HepG2 (cell line): ENCODE measurements at regions not wholly inside any gene's neighbourhood (a gene's known extent, or its start where the extent isn't known, plus 50 kb on each side); places are given as distances from the start of the nearest gene placed in this dataset.

Experiments used
- ATAC-seq: fragments of 200-7000 bp; cut with Tn5 transposase; 3 replicates; pipeline ENCODE4 v1.9.1; 2020; ENCODE audit warnings: mild to moderate bottlenecking, moderate library complexity
- BruUV-seq: library from RNA; stranded (reverse); fragments of 400-500 nt; replicated peaks from 2 replicates; lab custom pipeline; 2021; lab: Mats Ljungman, UMichigan
- CTCF ChIA-PET: fragments of 300-600 bp; formaldehyde crosslinking; extraction: SDS; loops from one replicate; lab custom pipeline; 2021; ENCODE audit warnings: low total read pairs, inconsistent platforms, low intra/inter-chr PET ratio; lab: Yijun Ruan, JAX
- POLR2A ChIA-PET: fragments of 350-600 bp; sonication (Branson Sonifier 250); formaldehyde crosslinking; loops from one replicate; lab custom pipeline; 2020; ENCODE audit warnings: antibody characterized with exemption, inconsistent platforms; lab: Yijun Ruan, JAX
- DNase-seq: peaks from one replicate; pipeline ENCODE4 v3.0.0-alpha.2; 2015; ENCODE audit warnings: low spot score
- FAIRE-seq: peaks from 3 replicates; lab custom pipeline; 2011; peaks lifted over from hg19 to GRCh38; lab: Jason Lieb, UNC
- H2AFZ ChIP-seq: one replicate; pipeline ENCODE4 v1.6.1; 2011; ENCODE audit warnings: low read length, inconsistent platforms
- H3K27ac ChIP-seq: fragments of 300-600 bp; 3 replicates; pipeline ENCODE4 v1.8.0; 2011; ENCODE audit warnings: mixed run types, mild to moderate bottlenecking, mixed read lengths, low read length, inconsistent platforms; ENCODE audit not compliant: insufficient read depth; ENCODE audit errors: extremely low read length
- H3K27me3 ChIP-seq, 2 experiments: fragments of 200-600 bp in 1 of 2; 2 replicates in 1 of 2; 3 replicates in 1 of 2; pipeline versions ENCODE4 v1.6.0 to v1.8.0; 2011; ENCODE audit warnings: low read length in 2 of 2, mild to moderate bottlenecking in 2 of 2, moderate library complexity in 2 of 2, inconsistent platforms in 1 of 2; ENCODE audit not compliant: insufficient read depth in 2 of 2, control insufficient read depth in 1 of 2
- H3K36me3 ChIP-seq, 2 experiments: fragments of 200-600 bp in 1 of 2; replicated peaks in 1 of 2; 2 replicates in 1 of 2; 3 replicates in 1 of 2; pipeline versions ENCODE4 v1.5.1 to v1.8.0; 2011; ENCODE audit warnings: low read length in 2 of 2, inconsistent platforms in 1 of 2; ENCODE audit not compliant: insufficient read depth in 2 of 2, control insufficient read depth in 1 of 2
- H3K4me1 ChIP-seq: 2 replicates; pipeline ENCODE4 v1.5.1; 2012; ENCODE audit warnings: low read length, inconsistent platforms; ENCODE audit not compliant: insufficient read depth
- H3K4me2 ChIP-seq: 2 replicates; pipeline ENCODE4 v1.6.0; 2011; ENCODE audit warnings: low read depth, low read length, inconsistent platforms
- H3K4me3 ChIP-seq, 3 experiments: fragments of 200-600 bp in 1 of 3; sonication (generic), shearing (Covaris generic) in 1 of 3; replicated peaks in 1 of 3; 2 replicates each; pipeline ENCODE4 v1.5.1; 2011 to 2016; ENCODE audit warnings: low read length in 3 of 3, inconsistent platforms in 2 of 3, low read depth in 2 of 3, mild to moderate bottlenecking in 2 of 3, control low read depth in 1 of 3, mixed read lengths in 1 of 3; ENCODE audit not compliant: insufficient read depth in 1 of 3
- H3K79me2 ChIP-seq: one replicate; pipeline ENCODE4 v1.6.1; 2011; ENCODE audit warnings: low read length, inconsistent platforms; ENCODE audit not compliant: insufficient read depth
- H3K9ac ChIP-seq: 2 replicates; pipeline ENCODE4 v1.6.0; 2011; ENCODE audit warnings: mild to moderate bottlenecking, low read depth, low read length, inconsistent platforms; ENCODE audit not compliant: insufficient read depth
- H3K9me3 ChIP-seq: 2 replicates; pipeline ENCODE4 v1.5.1; 2012; ENCODE audit warnings: mild to moderate bottlenecking, low read length
- H4K20me1 ChIP-seq: 2 replicates; pipeline ENCODE4 v1.6.0; 2011; ENCODE audit warnings: inconsistent platforms, mild to moderate bottlenecking, low read length, moderate library complexity; ENCODE audit not compliant: insufficient read depth
- HES4 ChIP-seq: sonication (generic); formaldehyde crosslinking; IDR thresholded peaks from 2 replicates; pipeline ENCODE4 v1.9.0; 2021; ENCODE audit warnings: mild to moderate bottlenecking, missing genetic modification reagents, borderline replicate concordance
- HNF4G ChIP-seq, 2 experiments: sonication (generic) in 1 of 2; formaldehyde crosslinking in 1 of 2; IDR thresholded peaks; 2 replicates each; pipeline versions ENCODE4 v1.4.0 to v1.6.1; 2011 to 2020; ENCODE audit warnings: borderline replicate concordance in 2 of 2, low read depth in 2 of 2, mild to moderate bottlenecking in 2 of 2, low read length in 1 of 2, missing genetic modification reagents in 1 of 2, moderate library complexity in 1 of 2
- HOXD1 ChIP-seq: sonication (generic); formaldehyde crosslinking; IDR thresholded peaks from 2 replicates; pipeline ENCODE4 v1.5.0; 2020; ENCODE audit warnings: missing genetic modification reagents
- IRX3 ChIP-seq: sonication (generic); formaldehyde crosslinking; IDR thresholded peaks from 2 replicates; pipeline ENCODE4 v1.8.1; 2023; ENCODE audit warnings: mild to moderate bottlenecking, low read depth, missing genetic modification reagents, borderline replicate concordance
- PHF21A ChIP-seq: sonication (generic); formaldehyde crosslinking; IDR thresholded peaks from 2 replicates; pipeline ENCODE4 v1.5.0; 2020; ENCODE audit warnings: mild to moderate bottlenecking, missing genetic modification reagents
- POLR2AphosphoS5 ChIP-seq: IDR thresholded peaks from 2 replicates; pipeline ENCODE4 v1.6.1; 2012; ENCODE audit warnings: low read depth, low read length
- RBFOX2 ChIP-seq: fragments of 200-400 bp; formaldehyde crosslinking; IDR thresholded peaks from 2 replicates; pipeline ENCODE4 v1.6.1; 2017; ENCODE audit warnings: low read depth, mild to moderate bottlenecking, low read length
- ZFAT ChIP-seq: sonication (generic); formaldehyde crosslinking; conservative IDR thresholded peaks from 2 replicates; pipeline ENCODE4 v1.8.1; 2023; ENCODE audit warnings: missing genetic modification reagents, inconsistent platforms
- ZNF607 ChIP-seq: sonication (generic); formaldehyde crosslinking; IDR thresholded peaks from 2 replicates; pipeline ENCODE4 v1.5.1; 2020; ENCODE audit warnings: missing genetic modification reagents, mild to moderate bottlenecking, borderline replicate concordance
- ZNF614 ChIP-seq: IDR thresholded peaks from 2 replicates; pipeline ENCODE4 v1.6.1; 2018; ENCODE audit warnings: missing biosample characterization, missing genetic modification reagents, inconsistent platforms, borderline replicate concordance
- ZNF75D ChIP-seq: sonication (generic); formaldehyde crosslinking; IDR thresholded peaks from 2 replicates; pipeline ENCODE4 v1.8.1; 2023; ENCODE audit warnings: missing genetic modification reagents, mild to moderate bottlenecking, borderline replicate concordance
- WGBS: methylation state at CpG from one replicate; pipeline ENCODE4 v1.1.6; 2017; ENCODE audit warnings: low lambda C conversion rate; 5-methylcytosine and 5-hydroxymethylcytosine counted together
- in situ Hi-C: cut with HindIII; loops from 2 replicates; pipeline ENCODE4 v1.10.0; 2017; ENCODE audit warnings: low pct_unique_long_range_greater_than_20kb; ENCODE audit not compliant: extremely low pct_ligation_motif_present
- intact Hi-C: fragments of 100-400 bp; cut with micrococcal nuclease; formaldehyde crosslinking; loops from one replicate; pipeline ENCODE4 v1.10.0; 2022; ENCODE audit not compliant: unreplicated experiment
- TF ChIP-seq, protein P1 (sequence below): conservative IDR thresholded peaks from 2 replicates; pipeline ENCODE4 v1.6.1; 2018; ENCODE audit warnings: missing genetic modification reagents
- TF ChIP-seq, protein P2 (sequence below): fragments of 450-650 bp; IDR thresholded peaks from 2 replicates; pipeline ENCODE4 v1.6.1; 2017
- TF ChIP-seq, protein P3 (sequence below): sonication (generic); formaldehyde crosslinking; conservative IDR thresholded peaks from 2 replicates; pipeline ENCODE4 v1.4.0; 2020; ENCODE audit warnings: missing genetic modification reagents

DNA sequence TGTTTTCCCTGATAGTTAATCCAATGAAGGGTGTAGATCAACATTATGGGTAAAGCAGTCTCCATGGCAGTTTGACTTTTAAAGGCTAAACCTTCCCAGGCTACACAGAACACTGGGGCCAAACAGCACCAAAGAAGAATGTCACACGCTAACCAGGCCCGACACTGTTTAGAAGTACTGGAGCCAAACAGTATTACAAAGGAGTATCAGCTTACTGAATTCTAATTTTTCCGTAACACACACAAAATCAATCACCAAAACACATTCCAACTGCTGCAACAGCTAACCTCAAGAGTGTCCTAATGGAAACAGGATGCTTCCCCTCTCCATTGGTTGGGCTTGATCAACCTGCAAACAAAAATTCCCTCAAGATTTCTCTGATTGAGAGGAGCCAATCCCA, 783.5 kb downstream of the PCDH18 start:
- H3K79me2 ChIP-seq, result no peaks in the 10 kb centered on the region
- WGBS, result 8% methylated on average over 3 of the region's 3 CpGs
- no peak for ATAC-seq
- DNase-seq, result no peak
- intact Hi-C loops, result no loop called here
- H3K27me3 ChIP-seq, result no peaks in the 10 kb centered on the region
- H4K20me1 ChIP-seq, result no peaks in the 10 kb centered on the region
- ChIA-PET CTCF (no interaction called here), POLR2A (no interaction called here)
- H3K27ac ChIP-seq, result no peak overlapping the region
- no TSS peak for BruUV-seq
- FAIRE-seq, result no peak
- H3K4me3 ChIP-seq, result no peak overlapping the region
- no peak overlapping the region for H3K9ac ChIP-seq
- in situ Hi-C loops, result no loop called here
- no peaks in the 10 kb centered on the region for H3K36me3 ChIP-seq
- H3K4me1 ChIP-seq, result no peaks in the 10 kb centered on the region
- TF ChIP-seq HNF4G (IDR thresholded peaks at IDR 0.05; ENCODE audit: borderline replicate concordance, low read depth, low read length), result no peak
- TF ChIP-seq HNF4G (CRISPR knock-in tag; IDR thresholded peaks at IDR 0.05; ENCODE audit: borderline replicate concordance, low read depth), result no peak
- TF ChIP-seq, protein P1, sequence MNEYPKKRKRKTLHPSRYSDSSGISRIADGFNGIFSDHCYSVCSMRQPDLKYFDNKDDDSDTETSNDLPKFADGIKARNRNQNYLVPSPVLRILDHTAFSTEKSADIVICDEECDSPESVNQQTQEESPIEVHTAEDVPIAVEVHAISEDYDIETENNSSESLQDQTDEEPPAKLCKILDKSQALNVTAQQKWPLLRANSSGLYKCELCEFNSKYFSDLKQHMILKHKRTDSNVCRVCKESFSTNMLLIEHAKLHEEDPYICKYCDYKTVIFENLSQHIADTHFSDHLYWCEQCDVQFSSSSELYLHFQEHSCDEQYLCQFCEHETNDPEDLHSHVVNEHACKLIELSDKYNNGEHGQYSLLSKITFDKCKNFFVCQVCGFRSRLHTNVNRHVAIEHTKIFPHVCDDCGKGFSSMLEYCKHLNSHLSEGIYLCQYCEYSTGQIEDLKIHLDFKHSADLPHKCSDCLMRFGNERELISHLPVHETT (CRISPR knock-in tag), result no peak
- no peak for TF ChIP-seq PHF21A
- TF ChIP-seq RBFOX2, result no peak
- TF ChIP-seq HOXD1, result no peak
- TF ChIP-seq, protein P2, sequence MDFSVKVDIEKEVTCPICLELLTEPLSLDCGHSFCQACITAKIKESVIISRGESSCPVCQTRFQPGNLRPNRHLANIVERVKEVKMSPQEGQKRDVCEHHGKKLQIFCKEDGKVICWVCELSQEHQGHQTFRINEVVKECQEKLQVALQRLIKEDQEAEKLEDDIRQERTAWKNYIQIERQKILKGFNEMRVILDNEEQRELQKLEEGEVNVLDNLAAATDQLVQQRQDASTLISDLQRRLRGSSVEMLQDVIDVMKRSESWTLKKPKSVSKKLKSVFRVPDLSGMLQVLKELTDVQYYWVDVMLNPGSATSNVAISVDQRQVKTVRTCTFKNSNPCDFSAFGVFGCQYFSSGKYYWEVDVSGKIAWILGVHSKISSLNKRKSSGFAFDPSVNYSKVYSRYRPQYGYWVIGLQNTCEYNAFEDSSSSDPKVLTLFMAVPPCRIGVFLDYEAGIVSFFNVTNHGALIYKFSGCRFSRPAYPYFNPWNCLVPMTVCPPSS, result no peak
- TF ChIP-seq ZNF75D, result no peak
- TF ChIP-seq POLR2AphosphoS5, result no peak
- TF ChIP-seq, protein P3, sequence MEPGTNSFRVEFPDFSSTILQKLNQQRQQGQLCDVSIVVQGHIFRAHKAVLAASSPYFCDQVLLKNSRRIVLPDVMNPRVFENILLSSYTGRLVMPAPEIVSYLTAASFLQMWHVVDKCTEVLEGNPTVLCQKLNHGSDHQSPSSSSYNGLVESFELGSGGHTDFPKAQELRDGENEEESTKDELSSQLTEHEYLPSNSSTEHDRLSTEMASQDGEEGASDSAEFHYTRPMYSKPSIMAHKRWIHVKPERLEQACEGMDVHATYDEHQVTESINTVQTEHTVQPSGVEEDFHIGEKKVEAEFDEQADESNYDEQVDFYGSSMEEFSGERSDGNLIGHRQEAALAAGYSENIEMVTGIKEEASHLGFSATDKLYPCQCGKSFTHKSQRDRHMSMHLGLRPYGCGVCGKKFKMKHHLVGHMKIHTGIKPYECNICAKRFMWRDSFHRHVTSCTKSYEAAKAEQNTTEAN (CRISPR knock-in tag), result no peak
- TF ChIP-seq HES4 (CRISPR knock-in tag), result no peak
- no peak for TF ChIP-seq ZNF607
- TF ChIP-seq ZFAT (CRISPR knock-in tag), result no peak
- no peak for TF ChIP-seq ZNF614 (CRISPR knock-in tag)
- TF ChIP-seq IRX3, result no peak
- no peak overlapping the region for H2AFZ ChIP-seq
- H3K4me2 ChIP-seq, result no peak overlapping the region
- no peaks in the 10 kb centered on the region for H3K9me3 ChIP-seq
